ENCODE measurements at regions not wholly inside any gene's neighbourhood (a gene's known extent, or its start where the extent isn't known, plus 50 kb on each side); places are given as distances from the start of the nearest gene placed in this dataset.

- FAIRE-seq (no peak), DNase-seq (ENCODE audit: insufficient read length, low spot score) (no peak)
- TF ChIP-seq CTCF (IDR thresholded peaks at IDR 0.05; ENCODE audit: insufficient read depth, missing control alignments): no peak
These were observed 321.6 kb upstream of the RNF32 start for GRCh38 chr7:156318926-156319325.

- no peak for TF ChIP-seq CTCF (IDR thresholded peaks at IDR 0.05; ENCODE audit: insufficient read depth, missing control alignments)
- DNase-seq (ENCODE audit: insufficient read length, low spot score): no peak
- no peak for FAIRE-seq
These were observed 322.1 kb upstream of the RNF32 start for GRCh38 chr7:156318426-156318825.

GRCh38 chr7:156309016-156309620, 331.5 kb upstream of the RNF32 start:
- no peak for TF ChIP-seq CTCF (IDR thresholded peaks at IDR 0.05; ENCODE audit: insufficient read depth, missing control alignments)
- no peak for DNase-seq (ENCODE audit: insufficient read length, low spot score)
- FAIRE-seq: no peak

- TF ChIP-seq CTCF (IDR thresholded peaks at IDR 0.05; ENCODE audit: insufficient read depth, missing control alignments): no peak
- DNase-seq (ENCODE audit: insufficient read length, low spot score) (no peak), FAIRE-seq (no peak)
These were observed 333.4 kb upstream of the RNF32 start for GRCh38 chr7:156307193-156307592.

- TF ChIP-seq CTCF (IDR thresholded peaks at IDR 0.05; ENCODE audit: insufficient read depth, missing control alignments): no peak
These were observed 335.2 kb upstream of the RNF32 start for GRCh38 chr7:156305351-156305750.

GRCh38 chr7:156282816-156283215, 357.8 kb upstream of the RNF32 start:
- FAIRE-seq (no peak), DNase-seq (ENCODE audit: insufficient read length, low spot score) (no peak)

More at GRCh38 chr7:156305351-156305750, 335.2 kb upstream of the RNF32 start:
- FAIRE-seq: no peak
- no peak for DNase-seq (ENCODE audit: insufficient read length, low spot score)

More at GRCh38 chr7:156282816-156283215, 357.8 kb upstream of the RNF32 start:
- TF ChIP-seq CTCF (IDR thresholded peaks at IDR 0.05; ENCODE audit: insufficient read depth, missing control alignments): no peak

All from D721Med (cell line).